SK-N-SH treated with all-trans-retinoic acid at 6 μM for 48 hours (cell line): ENCODE measurements at regions not wholly inside any gene's neighbourhood (a gene's known extent, or its start where the extent isn't known, plus 50 kb on each side); places are given as distances from the start of the nearest gene placed in this dataset.

Experiments used
- ATAC-seq: fragments of 200-7000 bp; cut with Tn5 transposase; 3 replicates; pipeline ENCODE4 v1.9.1; 2020; ENCODE audit warnings: mild to moderate bottlenecking, moderate library complexity
- CREB5 ChIP-seq: fragments of 250-450 bp; sonication (Bioruptor Pico); IDR thresholded peaks from 2 replicates; pipeline ENCODE4 v1.5.1; 2020; ENCODE audit warnings: low read depth, mild to moderate bottlenecking, moderate library complexity
- CSDC2 ChIP-seq: fragments of 250-450 bp; sonication (Bioruptor Pico); IDR thresholded peaks from 2 replicates; pipeline ENCODE4 v1.5.0; 2020; ENCODE audit warnings: mild to moderate bottlenecking, moderate library complexity
- GLIS3 ChIP-seq: fragments of 250-450 bp; sonication (Bioruptor Pico); IDR thresholded peaks from 2 replicates; pipeline ENCODE4 v1.5.0; 2020; ENCODE audit warnings: mild to moderate bottlenecking, moderate library complexity
- ISL1 ChIP-seq: fragments of 250-450 bp; sonication (Bioruptor Pico); IDR thresholded peaks from 2 replicates; pipeline ENCODE4 v2.1.2; 2022; ENCODE audit warnings: mild to moderate bottlenecking, moderate library complexity
- OSR1 ChIP-seq: fragments of 250-450 bp; sonication (Bioruptor Pico); IDR thresholded peaks from 2 replicates; pipeline ENCODE4 v1.8.0; 2022; ENCODE audit warnings: moderate library complexity, mild to moderate bottlenecking, inconsistent platforms
- PATZ1 ChIP-seq: fragments of 250-450 bp; sonication (Bioruptor Pico); IDR thresholded peaks from 2 replicates; pipeline ENCODE4 v1.8.0; 2020; ENCODE audit warnings: mild to moderate bottlenecking, moderate library complexity, borderline replicate concordance
- POU6F1 ChIP-seq: fragments of 250-450 bp; sonication (Bioruptor Pico); IDR thresholded peaks from 2 replicates; pipeline ENCODE4 v1.8.0; 2021; ENCODE audit warnings: low read depth, mild to moderate bottlenecking, moderate library complexity, borderline replicate concordance
- PPARA ChIP-seq: fragments of 250-450 bp; sonication (Bioruptor Pico); IDR thresholded peaks from 2 replicates; pipeline ENCODE4 v1.5.0; 2020; ENCODE audit warnings: mild to moderate bottlenecking, borderline replicate concordance
- RARB ChIP-seq: fragments of 250-450 bp; sonication (Bioruptor Pico); IDR thresholded peaks from 2 replicates; pipeline ENCODE4 v1.8.0; 2021; ENCODE audit warnings: mild to moderate bottlenecking, moderate library complexity
- SNAI2 ChIP-seq: fragments of 250-450 bp; sonication (Bioruptor Pico); IDR thresholded peaks from 2 replicates; pipeline ENCODE4 v1.5.0; 2020; ENCODE audit warnings: mild to moderate bottlenecking, moderate library complexity
- TOX ChIP-seq: fragments of 250-450 bp; sonication (Bioruptor Pico); IDR thresholded peaks from 2 replicates; pipeline ENCODE4 v1.8.0; 2021; ENCODE audit warnings: mild to moderate bottlenecking, moderate library complexity, borderline replicate concordance
- TSHZ2 ChIP-seq: fragments of 250-450 bp; sonication (Bioruptor Pico); IDR thresholded peaks from 2 replicates; pipeline ENCODE4 v1.5.0; 2020; ENCODE audit warnings: mild to moderate bottlenecking, moderate library complexity
- ZC3H10 ChIP-seq: fragments of 250-450 bp; sonication (Bioruptor Pico); IDR thresholded peaks from 2 replicates; pipeline ENCODE4 v1.5.1; 2021; ENCODE audit warnings: mild to moderate bottlenecking, moderate library complexity
- ZFP3 ChIP-seq: fragments of 250-450 bp; sonication (Bioruptor Pico); IDR thresholded peaks from 2 replicates; pipeline ENCODE4 v1.5.0; 2020; ENCODE audit warnings: mild to moderate bottlenecking, moderate library complexity
- ZNF565 ChIP-seq: fragments of 450-650 bp; formaldehyde crosslinking; conservative IDR thresholded peaks from 2 replicates; pipeline ENCODE4 v1.5.0; 2020; ENCODE audit warnings: low read depth, mild to moderate bottlenecking, moderate library complexity
- ZNF8 ChIP-seq: fragments of 450-650 bp; formaldehyde crosslinking; IDR thresholded peaks from 2 replicates; pipeline ENCODE4 v1.5.0; 2020; ENCODE audit warnings: mild to moderate bottlenecking, moderate library complexity

GRCh38 chr9:119722384-119722783, 353.1 kb upstream of the BRINP1 start:
- ATAC-seq, result no peak
- TF ChIP-seq GLIS3 (CRISPR knock-in tag), result no peak
- TF ChIP-seq ZFP3 (CRISPR knock-in tag), result no peak
- TF ChIP-seq ZNF565 (CRISPR knock-in tag), result no peak
- no peak for TF ChIP-seq TSHZ2
- TF ChIP-seq ZNF8 (CRISPR knock-in tag), result no peak
- no peak for TF ChIP-seq SNAI2
- no peak for TF ChIP-seq POU6F1 (CRISPR knock-in tag)
- TF ChIP-seq ISL1 (CRISPR knock-in tag), result no peak
- TF ChIP-seq, all 23 proteins: peak for 0

- no peak for TF ChIP-seq ISL1 (CRISPR knock-in tag)
- TF ChIP-seq TSHZ2, result no peak
- TF ChIP-seq OSR1 (CRISPR knock-in tag), result no peak
- TF ChIP-seq ZNF8 (CRISPR knock-in tag), result no peak
- no peak for TF ChIP-seq TOX (CRISPR knock-in tag)
- no peak for TF ChIP-seq PATZ1 (CRISPR knock-in tag)
- TF ChIP-seq CREB5 (CRISPR knock-in tag), result no peak
- TF ChIP-seq CSDC2, result no peak
- no peak for TF ChIP-seq PPARA
- no peak for ATAC-seq
These were observed 343.1 kb upstream of the BRINP1 start for GRCh38 chr9:119712325-119712724.

GRCh38 chr9:119709431-119709830, 340.2 kb upstream of the BRINP1 start:
- TF ChIP-seq GLIS3 (CRISPR knock-in tag), result no peak
- no peak for TF ChIP-seq CREB5 (CRISPR knock-in tag)
- no peak for TF ChIP-seq CSDC2
- TF ChIP-seq SNAI2, result no peak
- no peak for TF ChIP-seq RARB (CRISPR knock-in tag)
- TF ChIP-seq ZNF8 (CRISPR knock-in tag), result no peak
- TF ChIP-seq ZC3H10 (CRISPR knock-in tag), result no peak
- ATAC-seq, result no peak
